22Rv1 (cell line): ENCODE measurements at regions not wholly inside any gene's neighbourhood (a gene's known extent, or its start where the extent isn't known, plus 50 kb on each side); places are given as distances from the start of the nearest gene placed in this dataset.

Source experiments
- H3K27ac ChIP-seq: fragments of 450-650 bp; 2 replicates; pipeline ENCODE4 v1.5.1; 2017
- CTCF ChIP-seq: fragments of 450-650 bp; IDR thresholded peaks from 2 replicates; pipeline ENCODE4 v1.5.1; 2017; ENCODE audit warnings: mild to moderate bottlenecking
- ZFX ChIP-seq: fragments of 450-650 bp; IDR thresholded peaks from 2 replicates; pipeline ENCODE4 v1.6.1; 2017; ENCODE audit warnings: antibody characterized with exemption, borderline replicate concordance

GRCh38 chr11:110966131-110966530, 253.9 kb upstream of the ARHGAP20 start:
- no peak overlapping the region for H3K27ac ChIP-seq
- TF ChIP-seq CTCF (no peak), ZFX (no peak)

- no peak overlapping the region for H3K27ac ChIP-seq
- no peak for TF ChIP-seq ZFX
- TF ChIP-seq CTCF, result no peak
Measured at GRCh38 chr11:110962921-110963320, 250.7 kb upstream of the ARHGAP20 start.

- H3K27ac ChIP-seq, result no peak overlapping the region
- TF ChIP-seq CTCF (no peak), ZFX (no peak)
Measured at GRCh38 chr11:110960167-110960566, 247.9 kb upstream of the ARHGAP20 start.

GRCh38 chr11:110958216-110958615, 246.0 kb upstream of the ARHGAP20 start:
- TF ChIP-seq ZFX, result no peak
- TF ChIP-seq CTCF, result no peak
- no peak overlapping the region for H3K27ac ChIP-seq

- no peak for TF ChIP-seq CTCF
- no peak for TF ChIP-seq ZFX
- H3K27ac ChIP-seq, result no peak overlapping the region
Measured at GRCh38 chr11:110955776-110956175, 243.5 kb upstream of the ARHGAP20 start.

- TF ChIP-seq CTCF (no peak), ZFX (no peak)
- no peak overlapping the region for H3K27ac ChIP-seq
Measured at GRCh38 chr11:110951950-110952503, 239.8 kb upstream of the ARHGAP20 start.

- no peak overlapping the region for H3K27ac ChIP-seq
- no peak for TF ChIP-seq CTCF
- no peak for TF ChIP-seq ZFX
Measured at GRCh38 chr11:110951037-110951949, 239.1 kb upstream of the ARHGAP20 start.
